Stimulated activated naive B cell treated with anti-CD40 and anti-IgM and Interleukin-4, amounts not matched to agents 10 μg/mL and 1 μg/mL and 100 μg/mL, for 72 hours (primary cell): ENCODE measurements at regions not wholly inside any gene's neighbourhood (a gene's known extent, or its start where the extent isn't known, plus 50 kb on each side); places are given as distances from the start of the nearest gene placed in this dataset.
"Not testable (repeated sequence)": the region's sequence is repeated elsewhere in the genome, so short reads cannot be mapped to it uniquely, and the experiment has no call there.

ENCODE experiments used
- ATAC-seq, 2 donors: fragments of 150-1000 bp; cut with Tn5 transposase; replicated peaks; 2 replicates each; pipeline ENCODE4 v1.10.0; 2021; ENCODE audit warnings: moderate library complexity in 1 of 2
- DNase-seq: peaks from one replicate; pipeline ENCODE4 v3.0.0; 2021
- H3K27ac Mint-ChIP-seq: one replicate; pipeline ENCODE4 v1.8.0; 2022; ENCODE audit warnings: mild to moderate bottlenecking, mixed read lengths
- H3K27me3 Mint-ChIP-seq, 2 donors: one replicate each; pipeline ENCODE4 v1.8.0; 2022; ENCODE audit warnings: mixed read lengths in 2 of 2
- H3K36me3 Mint-ChIP-seq, 2 donors: one replicate each; pipeline ENCODE4 v1.8.0; 2022; ENCODE audit warnings: mixed read lengths in 2 of 2, mild to moderate bottlenecking in 1 of 2
- H3K4me1 Mint-ChIP-seq, 2 donors: one replicate each; pipeline ENCODE4 v1.8.0; 2022; ENCODE audit warnings: mixed read lengths in 2 of 2, mild to moderate bottlenecking in 1 of 2
- H3K4me3 Mint-ChIP-seq, 2 donors: one replicate each; pipeline ENCODE4 v1.8.0; 2022; ENCODE audit warnings: mild to moderate bottlenecking in 2 of 2, mixed read lengths in 2 of 2, moderate library complexity in 1 of 2
- H3K9me3 Mint-ChIP-seq, 2 donors: one replicate each; pipeline ENCODE4 v1.8.0; 2022; ENCODE audit warnings: mixed read lengths in 2 of 2, mild to moderate bottlenecking in 1 of 2

- no peak for DNase-seq
- H3K4me1 Mint-ChIP-seq = no peaks in the 10 kb centered on the region
- no peaks in the 10 kb centered on the region for H3K27me3 Mint-ChIP-seq
- H3K9me3 Mint-ChIP-seq = no peaks in the 10 kb centered on the region
- no peak overlapping the region for H3K4me3 Mint-ChIP-seq
- ATAC-seq = no peak
- no peaks in the 10 kb centered on the region for H3K36me3 Mint-ChIP-seq
- H3K27ac Mint-ChIP-seq = no peak overlapping the region
Observed at GRCh38 chr5:106510321-106510720, 1160.4 kb downstream of the EFNA5 start.

DNA sequence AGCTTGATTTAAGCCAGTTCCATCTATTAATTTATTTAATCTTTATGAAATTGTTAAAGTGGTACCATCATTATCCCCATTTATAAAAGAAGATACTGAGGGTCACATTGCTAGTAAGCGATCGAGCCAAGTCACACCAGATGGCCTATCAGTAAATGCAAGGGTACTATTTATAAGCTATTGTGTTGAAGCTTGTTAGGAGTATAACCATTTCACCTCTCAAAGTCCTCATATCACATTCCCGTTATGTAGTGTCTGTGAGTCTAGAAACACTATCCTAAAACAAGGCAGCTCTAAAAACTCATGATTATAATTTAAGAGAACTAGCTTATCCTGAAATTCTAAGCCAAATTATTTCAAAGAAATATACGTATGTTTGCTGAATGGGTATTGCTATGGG lies 1161.8 kb downstream of the EFNA5 start:
- DNase-seq (no peak), ATAC-seq (no peak)
- H3K4me1 Mint-ChIP-seq = no peaks in the 10 kb centered on the region
- no peaks in the 10 kb centered on the region for H3K27me3 Mint-ChIP-seq
- H3K36me3 Mint-ChIP-seq = no peaks in the 10 kb centered on the region
- H3K9me3 Mint-ChIP-seq = no peaks in the 10 kb centered on the region
- no peak overlapping the region for H3K27ac Mint-ChIP-seq
- no peak overlapping the region for H3K4me3 Mint-ChIP-seq

- ATAC-seq (no peak), DNase-seq (no peak)
- Mint-ChIP-seq H3K4me1 (no peaks in the 10 kb centered on the region), H3K36me3 (no peaks in the 10 kb centered on the region), H3K27ac (no peak overlapping the region), H3K27me3 (no peaks in the 10 kb centered on the region), H3K4me3 (no peak overlapping the region), H3K9me3 (peaks cover 1 to 12% of the 10 kb centered on the region in 2 donors)
Observed at GRCh38 chr5:106493910-106494309, 1176.8 kb downstream of the EFNA5 start.

- no peaks in the 10 kb centered on the region for H3K27me3 Mint-ChIP-seq
- H3K9me3 Mint-ChIP-seq = peaks cover 0 to 1% of the 10 kb centered on the region in 2 donors
- H3K4me1 Mint-ChIP-seq = no peaks in the 10 kb centered on the region
- no peak for DNase-seq
- H3K27ac Mint-ChIP-seq = no peak overlapping the region
- no peak overlapping the region for H3K4me3 Mint-ChIP-seq
- no peak for ATAC-seq
- H3K36me3 Mint-ChIP-seq = no peaks in the 10 kb centered on the region
Observed at GRCh38 chr5:106489004-106489403, 1181.7 kb downstream of the EFNA5 start.

DNA sequence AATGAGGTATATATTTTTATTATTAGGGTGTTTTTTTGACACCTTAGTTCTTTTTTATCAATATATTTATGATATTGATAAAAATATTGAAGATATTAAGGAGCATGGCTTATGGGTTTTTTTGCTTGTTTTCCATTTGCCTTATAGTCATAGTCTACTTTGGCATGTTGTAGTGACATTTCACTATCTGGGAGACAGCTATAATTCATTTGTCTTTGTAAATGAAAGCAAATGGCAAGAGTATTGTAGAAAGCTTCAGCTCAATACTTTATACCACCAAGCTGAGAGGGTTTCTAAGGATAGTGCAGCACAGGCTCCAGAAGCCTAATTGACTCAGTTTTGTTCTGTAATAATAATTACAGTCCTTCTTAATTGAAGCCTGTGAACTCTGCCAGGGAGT lies 1182.3 kb downstream of the EFNA5 start:
- H3K27me3 Mint-ChIP-seq = no peaks in the 10 kb centered on the region
- H3K4me1 Mint-ChIP-seq = no peaks in the 10 kb centered on the region
- ATAC-seq (no peak), DNase-seq (no peak)
- no peak overlapping the region for H3K27ac Mint-ChIP-seq
- H3K36me3 Mint-ChIP-seq = no peaks in the 10 kb centered on the region
- H3K9me3 Mint-ChIP-seq = peaks cover 0 to 1% of the 10 kb centered on the region in 2 donors
- no peak overlapping the region for H3K4me3 Mint-ChIP-seq

GRCh38 chr5:106481374-106481773 lies 1189.4 kb downstream of the EFNA5 start:
- Mint-ChIP-seq H3K27ac (no peak overlapping the region), H3K27me3 (no peaks in the 10 kb centered on the region), H3K4me3 (no peak overlapping the region), H3K36me3 (peaks cover 0 to 1% of the 10 kb centered on the region in 2 donors), H3K9me3 (peaks cover 0 to 3% of the 10 kb centered on the region in 2 donors), H3K4me1 (no peaks in the 10 kb centered on the region)
- ATAC-seq (no peak), DNase-seq (no peak)

DNA sequence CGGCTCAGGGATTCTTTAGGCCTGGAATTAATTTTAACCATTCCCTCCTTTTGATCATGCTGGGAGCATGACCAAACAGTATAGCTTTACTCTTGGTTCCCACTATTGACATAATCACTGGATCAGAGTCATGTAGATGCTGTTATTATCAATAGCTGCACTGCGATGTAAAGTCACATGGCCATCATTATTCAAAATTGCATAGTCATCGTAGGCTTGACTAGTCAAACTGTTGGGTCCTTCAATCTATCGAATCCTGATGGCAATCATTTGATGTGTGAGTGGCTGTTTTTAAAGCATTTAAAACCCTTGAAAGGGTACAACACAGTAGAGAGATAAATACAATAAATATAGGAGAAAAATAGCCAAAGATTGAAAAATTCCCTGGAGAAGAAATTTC lies 1194.1 kb downstream of the EFNA5 start:
- no peaks in the 10 kb centered on the region for H3K27me3 Mint-ChIP-seq
- H3K4me1 Mint-ChIP-seq = no peaks in the 10 kb centered on the region
- H3K9me3 Mint-ChIP-seq = peaks cover 0 to 2% of the 10 kb centered on the region in 2 donors
- peaks cover 0 to 1% of the 10 kb centered on the region in 2 donors for H3K36me3 Mint-ChIP-seq
- no peak overlapping the region for H3K4me3 Mint-ChIP-seq
- no peak for DNase-seq
- no peak for ATAC-seq
- H3K27ac Mint-ChIP-seq = no peak overlapping the region

DNA sequence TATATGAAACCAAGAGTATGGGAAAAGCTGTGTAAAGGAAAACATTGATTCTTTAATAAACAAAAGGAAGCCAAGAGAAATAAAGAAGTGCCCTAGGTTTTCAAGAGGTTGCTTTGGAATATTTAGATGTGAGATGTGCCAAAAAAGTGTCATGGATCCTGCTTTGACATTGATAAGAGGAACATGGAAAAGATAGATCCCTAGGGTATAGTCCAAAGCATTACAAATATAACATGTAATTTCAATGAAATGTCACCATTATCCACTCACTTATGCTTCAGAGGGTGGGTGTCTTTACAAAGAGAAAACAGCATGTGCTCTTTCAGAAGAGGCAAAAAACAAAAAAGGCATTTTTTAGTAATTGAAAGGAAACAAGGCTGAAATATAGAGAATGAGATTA lies 1196.7 kb downstream of the EFNA5 start:
- no peaks in the 10 kb centered on the region for H3K36me3 Mint-ChIP-seq
- no peaks in the 10 kb centered on the region for H3K4me1 Mint-ChIP-seq
- DNase-seq (no peak), ATAC-seq (no peak)
- H3K27ac Mint-ChIP-seq = no peak overlapping the region
- no peaks in the 10 kb centered on the region for H3K27me3 Mint-ChIP-seq
- H3K9me3 Mint-ChIP-seq = peaks cover 4% of the 10 kb centered on the region in 2 donors
- no peak overlapping the region for H3K4me3 Mint-ChIP-seq

DNA sequence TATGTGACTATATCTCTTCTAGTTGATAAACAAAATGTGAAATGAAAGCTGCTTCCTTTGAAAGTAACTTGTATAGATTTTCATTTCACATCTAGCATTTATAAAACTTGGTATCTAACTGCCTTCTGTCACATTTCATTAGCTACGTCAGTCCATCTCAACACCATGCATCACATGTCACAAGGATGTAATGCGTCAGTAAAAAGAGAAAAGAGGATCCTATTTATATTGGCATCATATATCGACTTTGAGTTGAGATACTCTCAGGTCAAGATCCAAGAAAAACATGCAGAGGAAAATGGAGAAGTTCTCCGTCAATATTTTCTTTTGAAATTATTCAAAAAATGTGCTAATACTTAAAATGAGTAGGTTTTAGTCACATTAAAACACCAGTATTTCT lies 1211.2 kb downstream of the EFNA5 start:
- DNase-seq = no peak
- Mint-ChIP-seq H3K9me3 (peaks cover 3 to 8% of the 10 kb centered on the region in 2 donors), H3K27me3 (no peaks in the 10 kb centered on the region), H3K4me3 (no peak overlapping the region), H3K4me1 (no peaks in the 10 kb centered on the region), H3K36me3 (no peaks in the 10 kb centered on the region), H3K27ac (no peak overlapping the region)
- no peak for ATAC-seq

DNA sequence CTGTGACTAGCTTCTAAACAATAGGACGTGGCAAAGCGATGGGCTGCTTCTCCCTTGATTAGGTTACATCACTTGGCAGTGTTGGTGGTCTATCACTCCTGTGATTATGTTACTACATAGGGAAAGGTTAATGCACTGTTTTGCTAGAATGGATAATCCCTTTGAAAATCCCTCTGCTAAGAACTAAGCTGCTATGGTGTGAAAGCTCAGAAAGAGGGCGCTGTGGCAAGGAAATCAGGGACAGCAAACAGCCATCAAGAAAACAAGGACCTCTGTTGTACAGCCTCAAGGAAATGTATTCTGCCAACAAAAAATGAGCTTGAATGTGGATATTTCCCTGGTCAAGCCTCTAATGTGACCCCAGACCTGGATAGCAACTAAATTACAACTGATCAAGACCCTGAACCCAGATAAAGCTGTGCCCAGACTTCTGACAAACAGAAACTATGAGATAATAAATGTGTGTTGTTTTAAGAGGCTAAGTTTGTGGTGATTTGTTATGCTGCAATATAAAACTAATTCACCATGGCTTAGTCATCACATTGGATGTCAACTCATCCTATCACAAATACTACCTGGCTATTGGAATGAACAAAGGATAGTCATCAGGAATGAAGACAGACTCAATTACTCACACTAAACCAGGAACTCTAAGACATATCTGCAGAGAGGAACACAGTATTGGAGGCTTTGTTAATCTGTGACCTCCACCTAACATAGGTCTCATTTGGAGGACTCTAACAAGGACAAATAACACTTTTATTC lies 1215.9 kb downstream of the EFNA5 start:
- Mint-ChIP-seq H3K36me3 (no peaks in the 10 kb centered on the region), H3K4me3 (no peak overlapping the region)
- ATAC-seq = no peak

GRCh38 chr5:106454050-106454449 lies 1216.7 kb downstream of the EFNA5 start:
- Mint-ChIP-seq H3K27ac (no peak overlapping the region), H3K27me3 (no peaks in the 10 kb centered on the region), H3K4me3 (no peak overlapping the region), H3K36me3 (no peaks in the 10 kb centered on the region), H3K4me1 (no peaks in the 10 kb centered on the region), H3K9me3 (no peaks in the 10 kb centered on the region)
- DNase-seq = no peak
- ATAC-seq = no peak

More for the DNA sequence above, 1215.9 kb downstream of the EFNA5 start:
- no peaks in the 10 kb centered on the region for H3K27me3 Mint-ChIP-seq
- no peaks in the 10 kb centered on the region for H3K9me3 Mint-ChIP-seq
- H3K4me1 Mint-ChIP-seq = no peaks in the 10 kb centered on the region
- no peak overlapping the region for H3K27ac Mint-ChIP-seq
- DNase-seq = no peak

- ATAC-seq (no peak), DNase-seq (no peak)
- Mint-ChIP-seq H3K4me3 (no peak overlapping the region), H3K27me3 (no peaks in the 10 kb centered on the region), H3K9me3 (no peaks in the 10 kb centered on the region), H3K27ac (no peak overlapping the region), H3K36me3 (no peaks in the 10 kb centered on the region), H3K4me1 (no peaks in the 10 kb centered on the region)
Observed at GRCh38 chr5:106451998-106452397, 1218.7 kb downstream of the EFNA5 start.

- no peaks in the 10 kb centered on the region for H3K36me3 Mint-ChIP-seq
- H3K4me3 Mint-ChIP-seq = no peak overlapping the region
- no peaks in the 10 kb centered on the region for H3K27me3 Mint-ChIP-seq
- no peaks in the 10 kb centered on the region for H3K4me1 Mint-ChIP-seq
- ATAC-seq = no peak
- DNase-seq = no peak
- no peaks in the 10 kb centered on the region for H3K9me3 Mint-ChIP-seq
- no peak overlapping the region for H3K27ac Mint-ChIP-seq
Observed at GRCh38 chr5:106443746-106444145, 1227.0 kb downstream of the EFNA5 start.

DNA sequence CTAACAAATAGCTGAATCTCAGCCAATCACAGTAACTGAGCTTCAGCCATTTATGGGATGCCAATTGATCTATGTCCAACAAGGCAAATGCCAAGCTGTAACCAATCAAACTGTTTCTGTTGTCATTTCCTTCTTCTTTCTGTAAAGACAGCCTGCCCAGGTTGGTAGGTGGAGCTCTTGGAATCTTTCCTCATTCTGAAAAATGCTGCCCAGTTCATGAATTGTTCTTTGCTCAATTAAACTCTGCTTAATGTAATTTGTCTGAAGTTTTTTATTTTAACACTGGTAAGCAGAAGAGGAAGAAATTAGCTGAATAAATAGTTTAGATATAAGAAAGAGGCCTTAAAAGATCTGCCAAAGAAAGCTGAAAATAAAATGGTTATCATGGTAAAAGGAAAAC lies 1235.6 kb downstream of the EFNA5 start:
- Mint-ChIP-seq H3K36me3 (no peaks in the 10 kb centered on the region), H3K27ac (no peak overlapping the region), H3K4me3 (no peak overlapping the region), H3K27me3 (no peaks in the 10 kb centered on the region), H3K4me1 (no peaks in the 10 kb centered on the region), H3K9me3 (peaks cover 0 to 3% of the 10 kb centered on the region in 2 donors)
- DNase-seq (no peak), ATAC-seq (no peak)

DNA sequence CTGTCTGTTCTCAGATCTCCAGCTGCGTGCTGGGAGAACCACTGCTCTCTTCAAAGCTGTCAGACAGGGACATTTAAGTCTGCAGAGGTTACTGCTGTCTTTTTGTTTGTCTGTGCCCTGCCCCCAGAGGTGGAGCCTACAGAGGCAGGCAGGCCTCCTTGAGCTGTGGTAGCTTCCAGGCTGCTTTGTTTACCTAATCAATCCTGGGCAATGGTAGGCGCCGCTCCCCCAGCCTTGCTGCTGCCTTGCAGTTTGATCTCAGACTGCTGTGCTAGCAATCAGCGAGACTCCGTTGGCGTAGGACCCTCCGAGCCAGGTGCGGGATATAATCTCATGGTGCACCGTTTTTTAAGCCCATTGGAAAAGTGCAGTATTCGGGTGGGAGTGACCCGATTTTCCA lies 1240.0 kb downstream of the EFNA5 start:
- H3K9me3 Mint-ChIP-seq, H3K27me3 Mint-ChIP-seq, H3K27ac Mint-ChIP-seq, H3K36me3 Mint-ChIP-seq, H3K4me1 Mint-ChIP-seq, DNase-seq, ATAC-seq, H3K4me3 Mint-ChIP-seq: not testable (repeated sequence)
